HCT116 (cell line): ENCODE measurements at regions not wholly inside any gene's neighbourhood (a gene's known extent, or its start where the extent isn't known, plus 50 kb on each side); places are given as distances from the start of the nearest gene placed in this dataset.

Source experiments
- ATAC-seq: fragments of 200-7000 bp; cut with Tn5 transposase; 2 replicates; pipeline ENCODE4 v1.9.1; 2020; ENCODE audit warnings: mild to moderate bottlenecking, moderate library complexity
- BruUV-seq: library from RNA; stranded (reverse); fragments of 400-500 nt; replicated peaks from 2 replicates; lab custom pipeline; 2021; lab: Mats Ljungman, UMichigan
- CTCF ChIA-PET: fragments of 300-600 bp; sonication (Branson Sonifier 250); formaldehyde crosslinking; loops from one replicate; lab custom pipeline; 2021; ENCODE audit warnings: antibody characterized with exemption; lab: Charles Lee
- POLR2A ChIA-PET: fragments of 300-600, 350-600 bp; sonication (Branson Sonifier 250); formaldehyde crosslinking; loops from one replicate; lab custom pipeline; 2021; ENCODE audit warnings: antibody characterized with exemption; lab: Charles Lee
- RAD21 ChIA-PET, 2 experiments: fragments of 300-600 bp; sonication (Branson Sonifier 250); formaldehyde crosslinking; loops; one replicate each; lab custom pipeline; 2023; ENCODE audit warnings: low total read pairs in 2 of 2; ENCODE audit not compliant: uncharacterized antibody in 2 of 2, unreplicated experiment in 2 of 2, low non-redundant PET in 1 of 2; lab: Charles Lee
- DNase-seq: peaks from one replicate; pipeline ENCODE4 v3.0.0-alpha.2; 2010; ENCODE audit warnings: low read depth, low spot score
- H2AFZ ChIP-seq: fragments of 200-600 bp; shearing (Covaris generic), sonication (generic); 2 replicates; pipeline ENCODE4 v1.6.1; 2017; ENCODE audit warnings: low read depth, mixed run types, mixed read lengths, antibody characterized with exemption, low read length; ENCODE audit not compliant: poor library complexity, severe bottlenecking
- H3K27ac ChIP-seq: 2 replicates; pipeline ENCODE4 v1.5.1; 2012; ENCODE audit warnings: low read depth, low read length
- H3K27me3 ChIP-seq: fragments of 200-600 bp; sonication (generic); 2 replicates; pipeline ENCODE4 v1.6.1; 2016; ENCODE audit warnings: mixed run types, low read length, mixed read lengths; ENCODE audit not compliant: insufficient read depth
- H3K36me3 ChIP-seq, 2 experiments: fragments of 200-500 bp in 1 of 2; fragments of 200-600 bp in 1 of 2; sonication (Bioruptor generic) in 1 of 2; sonication (generic) in 1 of 2; 2 replicates each; pipeline versions ENCODE4 v1.5.1 to v1.6.1; 2014 to 2016; ENCODE audit warnings: low read length in 2 of 2, inconsistent platforms in 1 of 2, mixed read lengths in 1 of 2, mixed run types in 1 of 2; ENCODE audit not compliant: insufficient read depth in 2 of 2, control insufficient read depth in 1 of 2
- H3K4me1 ChIP-seq, 2 experiments: fragments of 200-600 bp in 1 of 2; sonication (generic) in 1 of 2; 2 replicates each; pipeline versions ENCODE4 v1.5.1 to v1.6.1; 2012 to 2017; ENCODE audit warnings: low read length in 2 of 2, inconsistent platforms in 1 of 2, mild to moderate bottlenecking in 1 of 2, mixed read lengths in 1 of 2, mixed run types in 1 of 2, moderate library complexity in 1 of 2; ENCODE audit not compliant: insufficient read depth in 2 of 2, control insufficient read depth in 1 of 2
- H3K4me2 ChIP-seq: fragments of 200-600 bp; sonication (generic); 2 replicates; pipeline ENCODE4 v1.6.1; 2017; ENCODE audit warnings: mixed run types, low read length, mixed read lengths
- H3K4me3 ChIP-seq, 2 experiments: fragments of 200-600 bp in 1 of 2; sonication (generic) in 1 of 2; replicated peaks in 1 of 2; 2 replicates each; pipeline ENCODE4 v1.5.1; 2011 to 2016; ENCODE audit warnings: low read length in 2 of 2, control low read depth in 1 of 2, low read depth in 1 of 2, mild to moderate bottlenecking in 1 of 2, mixed read lengths in 1 of 2, mixed run types in 1 of 2
- H3K79me2 ChIP-seq: fragments of 200-600 bp; sonication (generic); 2 replicates; pipeline ENCODE4 v1.6.1; 2017; ENCODE audit warnings: mild to moderate bottlenecking, mixed run types, low read length, moderate library complexity, mixed read lengths; ENCODE audit not compliant: insufficient read depth
- H3K9ac ChIP-seq: fragments of 200-600 bp; sonication (generic); 2 replicates; pipeline ENCODE4 v1.6.1; 2016; ENCODE audit warnings: low read length, mixed read lengths
- H3K9me2 ChIP-seq: fragments of 200-600 bp; sonication (generic), shearing (Covaris generic); 2 replicates; pipeline ENCODE4 v1.6.1; 2017; ENCODE audit warnings: mixed run types, mild to moderate bottlenecking, moderate library complexity; ENCODE audit not compliant: insufficient read depth
- H3K9me3 ChIP-seq, 2 experiments: fragments of 200-500 bp in 1 of 2; fragments of 200-600 bp in 1 of 2; sonication (Bioruptor generic) in 1 of 2; sonication (generic) in 1 of 2; 2 replicates each; pipeline ENCODE4 v1.6.1; 2014 to 2017; ENCODE audit warnings: low read length in 2 of 2, mixed read lengths in 2 of 2, inconsistent platforms in 1 of 2, low read depth in 1 of 2, mild to moderate bottlenecking in 1 of 2, mixed run types in 1 of 2, moderate library complexity in 1 of 2; ENCODE audit not compliant: control insufficient read depth in 1 of 2, insufficient read depth in 1 of 2
- H4K20me1 ChIP-seq: fragments of 200-600 bp; sonication (generic), shearing (Covaris generic); 2 replicates; pipeline ENCODE4 v1.6.1; 2017; ENCODE audit warnings: mixed run types, mild to moderate bottlenecking, moderate library complexity; ENCODE audit not compliant: insufficient read depth
- ATF3 ChIP-seq: IDR thresholded peaks from 2 replicates; pipeline ENCODE4 v1.6.1; 2012
- CEBPB ChIP-seq: IDR thresholded peaks from 2 replicates; pipeline ENCODE4 v1.6.1; 2012; ENCODE audit warnings: low read depth
- EGR1 ChIP-seq: IDR thresholded peaks from 2 replicates; pipeline ENCODE4 v1.6.1; 2012; ENCODE audit warnings: low read depth
- ELF1 ChIP-seq: IDR thresholded peaks from 2 replicates; pipeline ENCODE4 v1.6.1; 2012; ENCODE audit warnings: low read depth, borderline replicate concordance
- POLR2A ChIP-seq: IDR thresholded peaks from 2 replicates; pipeline ENCODE4 v1.7.0; 2011; ENCODE audit warnings: borderline replicate concordance; ENCODE audit not compliant: insufficient read depth, insufficient read length; ENCODE audit errors: extremely low read depth
- SP1 ChIP-seq: IDR thresholded peaks from 2 replicates; pipeline ENCODE4 v1.6.1; 2012; ENCODE audit warnings: low read depth
- SRF ChIP-seq: IDR thresholded peaks from 2 replicates; pipeline ENCODE4 v1.6.1; 2012; ENCODE audit warnings: low read depth
- YY1 ChIP-seq: IDR thresholded peaks from 2 replicates; pipeline ENCODE4 v1.6.1; 2011; ENCODE audit warnings: low read length, low read depth, moderate library complexity, mild to moderate bottlenecking; ENCODE audit not compliant: insufficient replicate concordance; ENCODE audit errors: extremely low read depth
- ZBTB33 ChIP-seq: IDR thresholded peaks from 2 replicates; pipeline ENCODE4 v1.6.1; 2011; ENCODE audit warnings: mild to moderate bottlenecking, low read length, moderate library complexity; ENCODE audit not compliant: insufficient replicate concordance; ENCODE audit errors: extremely low read depth
- intact Hi-C: fragments of 100-400 bp; cut with micrococcal nuclease; formaldehyde crosslinking; loops from 2 replicates; pipeline ENCODE4 v1.10.0; 2022
- TF ChIP-seq, protein P1 (sequence below): IDR thresholded peaks from 2 replicates; pipeline ENCODE4 v1.6.1; 2012

GRCh38 chr6:117169064-117169665 is 96.2 kb upstream of the VGLL2 start:
- intact Hi-C loops, result no loop called here
- ChIA-PET POLR2A (no interaction called here), RAD21 (no interaction called here), CTCF (no interaction called here)
- no peak for DNase-seq
- no peak for ATAC-seq
- no TSS peak for BruUV-seq
- Histone ChIP-seq H2AFZ (no peak overlapping the region), H4K20me1 (no peaks in the 10 kb centered on the region), H3K9ac (no peak overlapping the region), H3K9me3 (no peaks in the 10 kb centered on the region), H3K27me3 (no peaks in the 10 kb centered on the region), H3K27ac (no peak overlapping the region), H3K36me3 (no peaks in the 10 kb centered on the region), H3K4me2 (no peak overlapping the region), H3K4me3 (no peak overlapping the region), H3K4me1 (peaks cover 0 to 7% of the 10 kb centered on the region in 2 experiments; a peak in 2 of 4 replicates), H3K79me2 (no peaks in the 10 kb centered on the region), H3K9me2 (no peaks in the 10 kb centered on the region)
- no peak for TF ChIP-seq YY1
- no peak for TF ChIP-seq ATF3
- TF ChIP-seq POLR2A, result no peak
- TF ChIP-seq ZBTB33, result no peak
- TF ChIP-seq CEBPB, result no peak
- no peak for TF ChIP-seq SRF

- Histone ChIP-seq H3K9me2 (no peaks in the 10 kb centered on the region), H4K20me1 (no peaks in the 10 kb centered on the region), H3K27ac (no peak overlapping the region), H3K4me1 (peaks cover 0 to 7% of the 10 kb centered on the region in 2 experiments; a peak in 2 of 4 replicates), H3K9me3 (no peaks in the 10 kb centered on the region), H3K4me3 (no peak overlapping the region), H3K27me3 (no peaks in the 10 kb centered on the region), H2AFZ (no peak overlapping the region), H3K4me2 (no peak overlapping the region), H3K79me2 (no peaks in the 10 kb centered on the region), H3K9ac (no peak overlapping the region), H3K36me3 (no peaks in the 10 kb centered on the region)
- BruUV-seq, result no TSS peak
- ATAC-seq (no peak), DNase-seq (no peak)
- CTCF ChIA-PET, result no interaction called here
- POLR2A ChIA-PET, result no interaction called here
- RAD21 ChIA-PET, result no interaction called here
- intact Hi-C loops, result no loop called here
- TF ChIP-seq EGR1 (no peak), ELF1 (no peak), SRF (no peak), SP1 (no peak)
- TF ChIP-seq, protein P1, sequence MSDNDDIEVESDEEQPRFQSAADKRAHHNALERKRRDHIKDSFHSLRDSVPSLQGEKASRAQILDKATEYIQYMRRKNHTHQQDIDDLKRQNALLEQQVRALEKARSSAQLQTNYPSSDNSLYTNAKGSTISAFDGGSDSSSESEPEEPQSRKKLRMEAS, result no peak
These were observed 95.5 kb upstream of the VGLL2 start for GRCh38 chr6:117169781-117170281.
